ENCODE measurements at regions not wholly inside any gene's neighbourhood (a gene's known extent, or its start where the extent isn't known, plus 50 kb on each side); places are given as distances from the start of the nearest gene placed in this dataset.
"Not testable (repeated sequence)": the region's sequence is repeated elsewhere in the genome, so short reads cannot be mapped to it uniquely, and the experiment has no call there.

DNA sequence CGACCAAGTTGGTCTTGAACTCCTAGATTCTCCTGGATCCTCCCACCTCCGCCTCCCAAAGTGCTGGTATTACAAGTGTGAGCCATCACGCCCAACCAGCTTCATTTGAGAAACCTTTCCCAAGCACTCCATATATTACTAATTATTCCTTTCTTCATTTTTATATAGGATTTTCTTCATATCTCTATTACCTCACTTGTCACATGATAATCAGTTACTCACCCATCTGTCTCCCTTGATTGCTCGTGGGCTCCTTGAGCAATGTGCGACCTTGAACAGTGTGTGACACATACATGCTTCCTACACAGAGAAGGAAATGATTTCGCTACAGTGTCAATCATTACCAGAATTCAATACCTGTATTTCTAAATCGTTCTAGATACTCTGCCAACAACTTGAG lies 110.7 kb upstream of the C2CD4B start:
- DNase-seq: no peak

DNA sequence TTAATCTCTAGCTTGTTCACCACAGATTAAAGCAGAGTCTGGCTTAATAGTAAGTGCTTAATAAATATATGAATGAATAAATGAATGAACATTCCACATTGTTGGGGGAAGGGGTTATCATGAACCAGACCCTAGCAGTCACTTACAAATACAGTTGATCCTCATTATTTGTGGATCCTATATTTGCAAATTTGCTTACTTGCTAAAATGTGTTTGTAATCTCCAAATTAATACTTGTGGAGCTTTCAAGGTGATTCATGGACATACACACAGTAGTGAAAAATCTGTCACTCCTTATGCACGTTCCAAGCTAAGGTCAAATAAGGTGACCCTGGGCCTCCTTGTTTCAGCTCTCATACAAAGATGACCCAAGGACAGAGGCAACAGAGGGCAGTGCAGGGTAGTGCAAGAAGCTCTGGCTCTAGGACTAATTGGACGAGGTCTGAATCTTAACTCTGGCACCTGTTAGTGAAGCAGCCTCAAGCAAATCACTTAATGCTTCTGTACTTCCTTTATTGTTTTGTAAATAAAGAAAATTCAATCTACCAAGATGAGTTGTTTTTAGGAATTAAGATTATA lies 112.8 kb upstream of the C2CD4B start:
- no peak for DNase-seq

DNA sequence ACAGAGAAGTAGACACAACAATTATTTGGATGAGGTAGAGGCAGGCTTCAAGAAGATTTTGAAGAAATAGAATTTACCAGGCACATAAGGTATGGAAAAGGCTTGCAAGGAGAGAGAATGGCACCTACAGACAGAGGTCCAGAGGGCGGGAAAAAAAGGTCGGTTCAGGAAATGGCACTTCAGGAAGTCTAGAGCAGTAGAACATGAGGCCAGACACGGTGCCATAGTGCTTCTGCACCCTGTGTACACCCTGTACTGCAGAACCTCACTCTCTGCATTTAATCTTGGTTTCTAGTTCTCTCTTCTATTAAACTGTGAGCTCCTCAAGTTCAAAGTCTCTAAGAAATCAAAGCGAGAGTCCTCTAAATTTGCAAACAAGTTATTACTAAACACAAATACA lies 113.4 kb upstream of the C2CD4B start:
- no peak for DNase-seq

DNA sequence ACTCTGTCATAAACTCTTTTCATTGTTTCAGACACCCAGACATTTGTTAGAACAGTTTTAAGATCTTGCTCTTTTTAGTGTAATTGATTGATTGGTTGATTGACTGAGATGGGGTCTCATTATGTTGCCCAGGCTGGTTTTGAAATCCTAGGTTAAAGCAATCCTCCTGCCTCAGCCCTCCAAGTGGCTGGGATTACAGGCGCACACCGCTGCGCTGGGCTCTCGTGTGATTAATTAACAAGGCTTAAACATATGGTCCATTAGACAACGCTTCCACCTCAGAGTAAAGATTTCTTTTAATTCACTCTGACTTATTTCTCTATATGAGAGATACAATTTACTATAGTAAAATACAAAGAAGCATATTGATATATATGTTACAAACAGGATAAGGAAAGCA lies 114.0 kb upstream of the C2CD4B start:
- no peak for DNase-seq

DNA sequence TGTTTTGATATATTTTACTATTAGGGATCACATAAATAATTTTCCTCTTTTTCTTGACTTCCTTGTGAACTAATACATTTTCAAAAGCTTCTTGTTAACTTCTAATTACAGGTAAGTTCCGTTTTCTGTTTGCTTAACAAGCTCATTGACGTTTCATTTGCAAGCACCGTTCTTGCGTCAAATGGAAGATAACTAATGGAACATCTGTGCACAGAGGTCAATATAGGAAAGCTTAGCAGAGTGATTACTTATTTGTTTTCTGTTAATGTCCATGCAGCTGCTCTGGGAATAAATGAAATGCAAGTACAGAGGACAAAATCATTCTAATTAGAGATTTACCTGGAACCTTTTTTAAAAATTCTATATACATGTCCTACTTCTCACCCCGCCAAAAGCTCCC lies 115.5 kb upstream of the C2CD4B start:
- DNase-seq: no peak

DNA sequence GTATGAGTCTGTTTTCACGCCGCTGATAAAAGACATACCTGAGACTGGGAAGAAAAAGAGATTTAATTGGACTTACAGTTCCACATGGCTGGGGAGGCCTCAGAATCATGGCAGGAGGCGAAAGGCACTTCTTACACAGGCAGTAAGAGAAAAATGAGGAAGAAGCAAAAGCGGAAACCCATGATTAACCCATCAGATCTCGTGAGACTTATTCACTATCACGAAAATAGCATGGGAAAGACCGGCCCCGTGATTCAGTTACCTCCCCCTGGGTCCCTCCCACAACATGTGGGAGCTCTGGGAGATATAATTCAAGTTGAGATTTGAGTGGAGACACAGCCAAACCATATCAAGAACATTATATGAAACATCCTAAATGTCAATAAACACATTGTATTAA lies 116.7 kb upstream of the C2CD4B start:
- not testable (repeated sequence) for DNase-seq

DNA sequence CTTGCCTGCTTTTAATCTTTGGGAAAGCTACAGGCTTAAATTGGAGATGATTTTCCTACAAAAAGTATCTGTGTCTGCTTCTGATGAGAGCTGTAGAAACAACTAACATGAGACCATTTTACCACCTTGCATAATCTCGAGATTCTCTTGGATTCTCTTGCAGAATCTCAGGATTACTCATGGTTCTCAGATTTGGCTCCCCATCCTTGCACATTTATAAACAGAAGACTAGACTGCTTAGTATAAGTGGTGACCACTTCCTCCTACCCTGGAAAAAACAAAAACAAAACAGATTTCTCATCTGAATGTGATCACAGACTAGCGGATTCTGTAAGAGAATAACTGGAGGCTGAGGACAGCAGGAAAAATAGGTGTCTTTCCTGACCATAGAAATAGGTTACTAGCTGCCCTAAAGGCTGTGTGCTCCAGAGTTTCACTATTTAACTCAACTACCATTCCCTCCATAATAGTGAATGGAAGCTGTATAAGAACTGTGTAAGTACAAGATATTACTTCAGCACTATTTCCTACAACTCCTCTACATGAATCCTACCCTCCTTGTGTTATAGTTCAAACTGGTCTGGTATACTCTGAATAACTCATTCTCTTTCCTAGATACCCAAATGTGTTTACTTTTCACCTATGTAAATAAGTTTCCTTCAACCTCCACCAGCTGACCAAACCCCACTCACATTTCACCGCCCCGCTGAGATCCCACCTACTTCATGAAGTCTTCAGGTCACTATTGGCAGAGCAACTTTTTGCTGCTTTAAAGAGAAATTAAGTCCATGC lies 122.2 kb upstream of the C2CD4B start:
- DNase-seq: no peak

DNA sequence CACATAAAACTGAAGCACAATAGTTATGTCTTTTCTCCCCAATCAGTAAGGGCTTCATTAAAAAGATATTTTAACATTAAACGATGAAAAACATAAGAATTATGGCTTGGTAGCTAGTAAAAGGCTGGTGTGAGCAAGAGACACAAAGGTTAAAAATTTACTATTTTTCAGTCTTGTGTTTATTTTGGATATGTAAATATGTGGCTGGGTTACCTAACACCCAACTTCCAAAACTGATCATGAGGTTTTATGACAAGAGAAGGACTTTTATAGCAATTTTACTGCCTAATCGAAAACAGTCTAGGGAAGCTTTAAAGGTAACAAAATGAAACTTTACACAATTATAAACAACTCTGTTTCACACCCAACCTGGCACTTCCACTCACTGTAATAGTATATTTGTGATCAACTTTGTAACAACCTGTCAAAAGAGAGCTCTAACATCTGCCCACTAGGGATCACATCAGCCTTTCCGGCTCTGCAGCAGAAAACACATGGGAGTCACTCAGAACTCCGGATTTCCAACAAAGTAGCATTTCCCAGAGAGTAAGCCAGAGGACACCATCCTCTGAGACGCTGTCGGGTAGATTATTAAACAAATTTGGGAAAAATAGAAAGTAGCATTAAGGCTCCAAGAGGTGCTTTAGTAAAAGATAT lies 123.4 kb upstream of the C2CD4B start:
- no peak for DNase-seq

DNA sequence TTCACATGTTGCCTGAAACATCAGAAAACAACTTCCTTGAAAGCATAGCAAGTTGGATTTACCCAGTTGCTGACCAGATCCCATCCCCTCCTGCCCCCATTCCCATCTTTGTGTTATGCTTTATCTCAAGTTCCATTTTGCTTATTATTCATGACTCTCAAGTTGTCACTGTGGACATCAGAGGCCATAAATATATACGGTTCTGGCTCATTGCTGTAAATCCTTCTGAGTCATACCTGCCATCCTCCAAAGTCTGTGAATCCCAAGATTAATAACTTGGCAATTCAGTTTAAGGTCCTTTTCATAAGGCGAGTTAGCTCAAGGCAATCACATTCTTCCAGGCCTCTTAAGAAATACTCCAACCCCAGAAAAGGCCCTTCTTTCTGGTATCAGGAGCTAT lies 126.2 kb upstream of the C2CD4B start:
- no peak for DNase-seq

DNA sequence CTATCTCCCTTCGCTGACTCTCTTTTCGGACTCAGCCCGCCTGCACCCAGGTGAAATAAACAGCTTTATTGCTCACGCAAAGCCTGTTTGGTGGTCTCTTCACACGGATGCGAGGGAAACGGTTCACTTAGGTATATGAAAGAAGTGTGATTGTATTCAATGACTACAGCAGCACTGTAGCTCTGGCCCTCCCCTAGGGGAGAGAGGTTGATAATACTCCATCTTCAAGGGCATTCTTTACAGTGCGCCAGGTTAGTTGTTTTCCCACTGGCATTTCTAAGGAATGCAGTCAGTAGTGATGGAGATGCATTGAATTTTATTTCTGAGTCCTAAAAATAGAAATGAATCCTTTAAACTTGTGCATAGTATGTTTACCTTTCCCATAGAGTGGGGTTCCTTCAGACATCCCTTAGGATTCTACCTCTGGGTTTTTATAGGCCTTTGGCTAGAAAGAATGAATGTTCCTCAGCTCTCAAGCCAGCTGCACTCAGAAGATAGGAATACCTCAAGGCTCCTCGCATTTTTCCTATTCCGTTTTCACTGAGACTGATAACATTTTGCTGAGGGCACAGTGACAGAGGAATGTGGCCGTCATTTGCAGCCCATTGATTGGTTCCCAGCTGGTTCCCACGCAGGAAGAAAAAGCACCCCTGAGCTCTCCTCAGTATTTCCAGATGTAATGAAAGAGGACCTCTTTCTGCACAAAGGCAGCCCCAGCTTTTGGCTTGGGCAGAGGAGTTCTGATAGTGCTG lies 131.8 kb upstream of the C2CD4B start:
- no peak for DNase-seq

DNA sequence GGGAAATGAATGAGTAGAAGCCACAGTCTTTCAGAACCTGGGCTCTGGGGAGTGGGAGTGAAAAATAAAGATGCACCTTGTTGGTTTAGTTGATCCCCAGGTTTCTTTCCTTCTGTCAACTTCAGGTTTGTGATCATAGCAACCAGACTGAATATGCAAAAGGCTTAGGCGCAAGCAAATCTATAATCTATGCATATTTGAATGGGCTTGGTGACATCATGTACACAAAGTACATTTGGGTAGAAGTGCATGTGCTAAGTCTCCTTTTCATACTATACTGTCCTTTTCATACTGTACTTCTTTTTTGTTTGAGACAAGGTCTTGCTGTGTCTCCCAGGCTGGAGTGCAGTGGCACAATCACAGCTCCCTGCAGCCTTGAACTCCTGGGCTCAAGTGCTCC lies 132.4 kb upstream of the C2CD4B start:
- no peak for DNase-seq

DNA sequence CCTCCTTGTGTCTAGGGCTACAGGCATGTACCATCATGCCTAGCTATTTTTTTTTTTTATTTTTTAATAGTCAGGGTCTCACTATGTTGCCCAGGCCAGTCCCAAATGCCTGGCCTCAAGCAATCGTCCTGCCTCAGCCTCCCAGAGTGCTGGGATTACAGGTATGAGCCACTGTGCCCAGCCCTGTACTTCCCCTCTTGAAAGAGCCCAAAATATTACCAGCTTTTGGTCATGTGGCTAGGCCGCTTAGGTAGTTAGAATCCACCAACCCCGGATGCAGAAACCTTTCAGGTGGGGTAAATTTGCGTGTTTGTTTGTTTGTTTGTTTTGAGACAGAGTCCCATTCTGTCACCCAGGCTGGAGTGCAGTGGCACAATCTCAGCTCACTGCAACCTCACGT lies 132.8 kb upstream of the C2CD4B start:
- no peak for DNase-seq

DNA sequence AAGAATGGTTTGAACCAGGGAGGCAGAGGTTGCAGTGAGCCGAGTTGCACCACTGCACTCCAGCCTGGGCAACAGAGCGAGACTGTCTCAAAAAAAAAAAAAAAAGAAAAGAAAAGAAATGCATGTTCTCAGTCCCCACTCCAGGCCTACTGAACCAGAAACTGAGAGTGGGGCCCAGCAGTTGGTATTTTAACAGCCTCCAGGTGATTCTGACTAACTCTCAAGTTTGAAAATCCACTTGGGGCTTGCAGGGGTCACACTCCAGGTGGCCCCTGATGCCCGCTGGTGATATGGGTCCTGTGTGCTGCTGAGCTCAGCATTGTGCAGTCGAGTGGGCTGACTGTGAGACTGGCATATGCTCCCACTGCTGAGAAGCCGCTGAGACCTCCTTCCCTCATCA lies 133.7 kb upstream of the C2CD4B start:
- no peak for DNase-seq

DNA sequence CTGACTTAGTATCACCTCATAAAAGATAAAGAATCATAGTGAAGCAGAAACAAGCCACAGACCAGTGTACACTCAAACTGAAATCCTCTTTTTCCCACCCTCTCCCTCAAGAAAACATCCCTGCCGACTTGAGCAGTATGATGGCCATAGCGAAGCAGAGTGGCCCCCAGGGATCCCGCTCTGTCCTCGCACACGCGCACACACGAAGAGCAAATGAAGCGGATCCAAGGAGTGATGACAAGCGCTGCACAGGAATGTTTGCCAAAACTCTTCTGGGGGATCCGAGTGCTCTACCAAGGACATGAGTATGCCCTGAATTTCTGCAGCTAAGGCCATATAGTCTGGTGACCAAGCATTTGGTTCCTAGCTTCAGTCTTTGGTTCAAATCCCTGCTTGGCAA lies 134.5 kb upstream of the C2CD4B start:
- DNase-seq: no peak

DNA sequence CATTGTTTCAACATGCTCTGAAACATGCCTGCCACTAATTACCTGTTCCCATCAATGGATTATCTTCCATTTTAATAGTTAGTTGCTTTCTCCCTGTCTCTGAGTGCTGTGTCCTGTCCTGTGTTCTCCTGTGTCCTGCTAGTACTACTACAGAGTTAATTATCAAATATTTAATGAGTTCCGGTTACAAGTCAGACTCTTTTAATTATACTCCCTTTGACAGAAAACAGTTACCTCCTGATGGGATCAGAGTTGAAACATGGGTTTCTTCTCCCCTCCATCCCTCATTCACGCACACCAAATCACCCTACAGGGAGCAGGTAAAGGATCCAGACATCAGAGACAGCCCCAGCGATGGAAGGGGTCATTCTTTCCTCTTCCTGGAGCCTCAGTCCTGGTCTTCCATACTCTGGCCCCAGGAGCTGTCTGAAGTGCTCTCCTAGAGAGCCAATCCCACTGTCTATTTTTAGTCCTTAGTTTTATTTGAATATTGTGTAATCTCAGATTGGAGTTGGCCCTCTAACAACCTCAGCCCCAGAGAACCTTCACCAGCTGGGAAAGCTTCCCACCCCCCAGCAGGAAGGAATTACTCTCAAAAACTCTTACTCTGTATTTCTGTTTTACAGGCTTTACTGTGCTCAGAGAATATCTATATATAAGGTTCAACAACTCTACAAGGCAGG lies 137.0 kb upstream of the C2CD4B start:
- no peak for DNase-seq

DNA sequence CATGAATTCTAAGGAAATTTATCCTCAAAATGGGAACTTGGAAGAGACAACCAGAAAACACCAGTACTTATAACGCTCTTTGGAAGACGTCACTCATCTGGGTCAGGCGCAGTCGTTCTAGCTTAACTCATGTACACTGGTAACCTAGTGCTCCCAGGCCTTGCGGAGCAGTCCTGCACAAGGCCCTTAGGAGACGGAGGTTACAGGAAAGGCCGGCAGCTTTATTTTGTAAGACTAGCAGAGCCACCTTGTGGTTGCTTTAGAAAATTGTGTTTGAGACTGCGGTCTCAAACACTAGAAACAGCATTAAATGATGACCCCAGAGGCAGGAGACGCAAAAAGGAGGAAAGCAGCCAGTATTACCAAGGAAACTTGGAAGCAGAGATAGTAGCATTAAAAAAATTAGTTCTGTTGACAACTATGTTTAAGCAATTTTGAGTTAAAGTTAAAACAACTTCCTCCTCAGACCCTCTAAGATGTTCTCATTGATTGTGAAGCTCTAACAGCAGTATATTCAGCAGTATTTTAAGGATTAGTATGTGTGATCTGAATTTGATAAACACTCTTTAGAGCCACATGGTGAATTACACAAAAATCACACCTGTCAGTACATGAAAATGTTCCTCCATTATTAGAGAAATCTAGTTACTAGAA lies 141.9 kb upstream of the C2CD4B start:
- DNase-seq: peak; percentile 69

DNA sequence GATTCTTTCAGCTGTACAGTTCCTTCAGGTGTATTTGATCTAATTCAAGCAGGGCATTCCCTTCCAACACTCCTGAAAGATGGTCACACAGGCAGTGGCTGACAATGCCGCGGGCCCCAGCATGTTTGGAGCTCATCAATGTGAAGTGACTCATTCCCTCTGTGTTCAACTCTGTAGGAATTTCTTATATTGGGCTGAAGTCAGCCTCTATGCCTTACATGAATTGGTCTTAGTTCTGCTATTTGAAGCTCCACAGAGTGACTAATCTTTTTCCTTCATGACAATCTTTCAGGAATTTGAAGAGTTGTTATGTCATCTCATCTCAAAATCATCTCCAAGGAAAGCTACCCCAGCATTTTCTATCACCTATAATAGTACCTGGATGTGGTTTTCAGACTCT lies 142.5 kb upstream of the C2CD4B start:
- DNase-seq: no peak

DNA sequence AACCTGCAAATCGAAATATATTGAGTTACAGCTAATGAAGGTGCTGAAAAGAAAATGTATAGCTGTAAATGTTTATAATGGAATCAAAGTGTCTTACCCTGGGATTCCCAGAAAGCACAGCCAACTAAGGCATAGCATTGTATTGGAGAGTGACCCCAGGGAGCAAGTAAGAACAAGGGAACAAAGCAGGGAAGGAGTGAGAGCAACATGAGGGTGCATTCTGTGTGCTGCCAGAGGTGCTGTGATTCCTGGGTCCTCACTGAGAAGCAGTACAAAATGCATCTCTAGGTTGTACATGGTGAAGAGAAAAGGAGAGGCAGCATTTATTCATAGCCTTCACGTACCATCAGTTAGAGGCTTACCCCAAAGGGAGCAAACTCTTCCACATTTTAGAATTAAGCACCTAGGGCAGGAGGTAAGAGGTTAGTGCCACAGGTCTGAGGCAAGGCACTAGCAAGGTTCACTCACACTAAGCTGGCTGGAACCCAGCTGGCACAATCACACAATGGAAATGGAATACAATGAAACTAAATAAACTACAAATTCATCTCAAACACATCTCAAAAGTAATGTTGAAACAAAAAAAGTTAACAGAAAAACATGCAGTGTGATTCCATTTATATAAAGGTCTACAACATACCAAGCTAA lies 151.5 kb upstream of the C2CD4B start:
- DNase-seq: no peak

DNA sequence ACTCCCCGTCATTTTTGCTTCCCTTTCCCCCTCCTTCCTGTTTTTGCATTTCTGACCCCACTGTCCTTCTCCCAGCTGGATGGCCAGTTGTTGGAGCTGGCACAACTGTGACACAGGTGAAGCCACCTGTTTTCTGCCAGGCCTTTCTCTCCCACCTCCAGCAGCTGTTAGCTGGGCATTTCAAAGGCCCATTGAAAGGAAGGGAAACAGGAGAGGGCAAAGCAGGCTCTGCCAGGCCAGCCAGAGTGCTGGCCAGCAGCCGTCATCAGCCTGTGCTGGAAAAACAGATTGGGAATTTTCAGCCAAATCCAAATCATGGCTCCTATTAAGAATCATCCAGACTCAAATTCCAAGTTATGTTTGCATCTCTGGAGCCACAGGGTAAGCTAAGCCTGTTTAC lies 155.2 kb upstream of the C2CD4B start:
- DNase-seq: no peak

DNA sequence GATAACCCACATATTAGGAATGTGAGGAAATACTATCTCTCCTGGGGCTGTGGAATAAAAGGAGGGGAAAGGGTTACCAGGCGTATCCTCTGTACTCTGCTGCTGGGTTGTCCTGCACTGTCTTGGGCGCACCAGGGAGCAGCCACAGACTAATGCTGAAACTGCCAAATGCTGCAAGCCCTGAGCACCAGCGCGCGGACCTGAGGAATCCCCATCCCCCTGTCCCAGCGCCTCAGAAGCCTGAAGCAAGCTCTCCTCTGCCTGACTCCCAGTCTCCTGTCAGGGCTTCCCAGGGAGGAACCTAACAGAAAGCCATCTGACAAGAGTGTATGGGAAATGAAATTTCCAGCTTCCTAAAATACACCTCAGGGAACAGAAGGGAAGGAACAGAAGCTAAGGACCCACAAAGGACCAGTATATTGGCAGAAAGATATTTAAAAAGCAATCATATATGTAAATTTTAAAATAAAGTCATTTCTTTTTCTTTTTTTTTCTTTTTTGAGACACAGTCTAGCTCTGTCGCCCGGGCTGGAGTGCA lies 158.3 kb upstream of the C2CD4B start:
- no peak for DNase-seq

DNA sequence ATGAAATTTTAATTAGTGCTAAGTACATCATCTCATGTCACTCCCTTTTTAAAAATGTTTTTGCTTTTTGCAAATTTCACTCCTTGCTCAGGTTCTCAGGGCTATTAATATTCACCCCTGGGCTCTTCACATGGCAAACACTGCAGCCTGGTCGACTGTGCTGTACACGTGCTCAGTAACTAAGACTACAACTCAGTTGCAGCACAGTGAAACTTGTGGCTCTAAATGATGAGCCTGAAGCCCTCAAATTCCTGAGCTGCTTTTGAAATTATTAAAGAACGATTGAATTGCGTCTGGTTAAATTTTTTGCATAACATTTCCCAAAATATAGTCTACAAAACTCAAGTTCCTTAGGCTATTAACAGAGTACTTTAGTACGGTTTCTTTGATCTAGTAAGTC lies 159.3 kb upstream of the C2CD4B start:
- no peak for DNase-seq

DNA sequence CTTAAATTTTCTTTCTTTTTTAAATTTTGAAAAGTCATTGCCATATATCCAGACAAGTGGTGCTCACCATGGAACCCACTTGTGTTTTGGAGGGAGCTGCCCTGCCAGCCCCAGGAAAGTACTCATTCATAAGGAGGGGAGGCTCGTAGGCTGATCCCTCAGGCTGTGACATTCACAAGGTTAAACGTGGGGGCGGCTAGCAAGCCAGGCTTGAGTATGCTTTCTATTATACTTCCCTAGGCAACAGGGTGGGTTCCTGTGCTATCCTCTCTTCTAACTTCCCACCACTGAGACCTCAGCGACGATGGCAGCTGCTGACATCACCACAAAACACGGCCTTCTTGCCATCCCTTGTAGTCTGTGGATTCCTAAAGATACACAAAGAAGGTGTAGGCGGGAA lies 160.5 kb upstream of the C2CD4B start:
- DNase-seq: no peak
